H9 (cell line): ENCODE measurements at regions not wholly inside any gene's neighbourhood (a gene's known extent, or its start where the extent isn't known, plus 50 kb on each side); places are given as distances from the start of the nearest gene placed in this dataset.

Experiments
- DNase-seq: peaks from one replicate; pipeline ENCODE4 v3.0.0-alpha.2; 2017
- H2AFZ ChIP-seq: one replicate; pipeline ENCODE4 v1.6.1; 2013; ENCODE audit warnings: mild to moderate bottlenecking, low read length, control low read depth, moderate library complexity
- H2AK5ac ChIP-seq: 2 replicates; pipeline ENCODE4 v1.6.1; 2013; ENCODE audit warnings: low read length, control low read depth, mixed read lengths; ENCODE audit not compliant: insufficient read length
- H2BK120ac ChIP-seq: one replicate; pipeline ENCODE4 v1.6.1; 2013; ENCODE audit warnings: low read depth, mild to moderate bottlenecking, low read length, control low read depth, inconsistent platforms; ENCODE audit not compliant: poor library complexity, severe bottlenecking
- H2BK12ac ChIP-seq: 2 replicates; pipeline ENCODE4 v1.6.1; 2013; ENCODE audit warnings: low read length, control low read depth, mixed read lengths, low read depth; ENCODE audit not compliant: insufficient read length
- H2BK15ac ChIP-seq: 2 replicates; pipeline ENCODE4 v1.6.1; 2013; ENCODE audit warnings: low read depth, low read length, control low read depth
- H2BK20ac ChIP-seq: one replicate; pipeline ENCODE4 v1.6.1; 2013; ENCODE audit warnings: low read depth, mild to moderate bottlenecking, low read length, control low read depth, inconsistent platforms; ENCODE audit not compliant: poor library complexity, severe bottlenecking
- H2BK5ac ChIP-seq: 2 replicates; pipeline ENCODE4 v1.6.1; 2013; ENCODE audit warnings: low read length, control low read depth, mixed read lengths; ENCODE audit not compliant: insufficient read length
- H3K14ac ChIP-seq: 2 replicates; pipeline ENCODE4 v1.6.1; 2013; ENCODE audit warnings: low read length, control low read depth; ENCODE audit not compliant: insufficient read depth
- H3K18ac ChIP-seq: 2 replicates; pipeline ENCODE4 v1.6.1; 2013; ENCODE audit warnings: low read depth, mild to moderate bottlenecking, mixed read lengths, low read length, control low read depth; ENCODE audit not compliant: insufficient read length
- H3K23ac ChIP-seq: 2 replicates; pipeline ENCODE4 v1.6.1; 2013; ENCODE audit warnings: low read length, control low read depth, mixed read lengths, low read depth; ENCODE audit not compliant: insufficient read length
- H3K23me2 ChIP-seq: 2 replicates; pipeline ENCODE4 v1.6.1; 2013; ENCODE audit warnings: low read depth, mild to moderate bottlenecking, mixed read lengths, low read length, control low read depth; ENCODE audit not compliant: insufficient read length, poor library complexity, severe bottlenecking
- H3K27ac ChIP-seq: 2 replicates; pipeline ENCODE4 v1.5.1; 2013; ENCODE audit warnings: low read length, control low read depth, mixed read lengths, low read depth; ENCODE audit not compliant: insufficient read length
- H3K27me3 ChIP-seq: 2 replicates; pipeline ENCODE4 v1.6.1; 2013; ENCODE audit warnings: low read length, control low read depth, inconsistent platforms; ENCODE audit not compliant: insufficient read depth
- H3K4ac ChIP-seq: 2 replicates; pipeline ENCODE4 v1.6.1; 2013; ENCODE audit warnings: low read depth, mild to moderate bottlenecking, control low read depth, inconsistent platforms, low read length, moderate library complexity
- H3K4me1 ChIP-seq: 2 replicates; pipeline ENCODE4 v1.6.1; 2013; ENCODE audit warnings: low read length, control low read depth, inconsistent platforms; ENCODE audit not compliant: insufficient read depth
- H3K4me2 ChIP-seq: 2 replicates; pipeline ENCODE4 v1.6.1; 2013; ENCODE audit warnings: low read length, control low read depth, mixed read lengths; ENCODE audit not compliant: insufficient read length, insufficient read depth
- H3K56ac ChIP-seq: 2 replicates; pipeline ENCODE4 v1.6.1; 2013; ENCODE audit warnings: low read depth, mild to moderate bottlenecking, mixed read lengths, low read length, control low read depth; ENCODE audit not compliant: insufficient read length
- H3K79me1 ChIP-seq: 2 replicates; pipeline ENCODE4 v1.6.1; 2013; ENCODE audit warnings: low read depth, mild to moderate bottlenecking, moderate library complexity, low read length, control low read depth, inconsistent platforms; ENCODE audit not compliant: insufficient read depth, poor library complexity, severe bottlenecking
- H3K79me2 ChIP-seq: 2 replicates; pipeline ENCODE4 v1.6.1; 2013; ENCODE audit warnings: low read length, control low read depth, inconsistent platforms; ENCODE audit not compliant: insufficient read depth
- H3K9ac ChIP-seq: 2 replicates; pipeline ENCODE4 v1.6.1; 2013; ENCODE audit warnings: low read length, control low read depth, mixed read lengths; ENCODE audit not compliant: insufficient read length; ENCODE audit errors: extremely low read depth
- H3K9me3 ChIP-seq: one replicate; pipeline ENCODE4 v1.6.1; 2013; ENCODE audit warnings: low read depth, low read length, inconsistent platforms; ENCODE audit not compliant: control insufficient read depth
- H3T11ph ChIP-seq: one replicate; pipeline ENCODE4 v1.6.1; 2013; ENCODE audit warnings: mild to moderate bottlenecking, low read length, control low read depth, inconsistent platforms
- H4K20me1 ChIP-seq: one replicate; pipeline ENCODE4 v1.6.1; 2013; ENCODE audit not compliant: control insufficient read depth, insufficient read length, insufficient read depth
- H4K5ac ChIP-seq: 2 replicates; pipeline ENCODE4 v1.6.1; 2013; ENCODE audit warnings: low read depth, mild to moderate bottlenecking, mixed read lengths, low read length, control low read depth; ENCODE audit not compliant: insufficient read length
- H4K8ac ChIP-seq: replicated peaks from 2 replicates; pipeline ENCODE4 v1.6.1; 2013; ENCODE audit warnings: low read length, control low read depth, mixed read lengths, low read depth; ENCODE audit not compliant: insufficient read length
- H4K91ac ChIP-seq: 2 replicates; pipeline ENCODE4 v1.6.1; 2013; ENCODE audit warnings: low read depth, mild to moderate bottlenecking, moderate library complexity, mixed read lengths, low read length, control low read depth; ENCODE audit not compliant: insufficient read length
- H3K27ac Mint-ChIP-seq, 3 experiments: 2 replicates in 2 of 3; 3 replicates in 1 of 3; pipeline ENCODE4 v1.8.0; 2020 to 2021; ENCODE audit warnings: mixed read lengths in 3 of 3, mild to moderate bottlenecking in 1 of 3, moderate library complexity in 1 of 3
- H3K27me3 Mint-ChIP-seq: 2 replicates; pipeline ENCODE4 v1.8.0; 2021; ENCODE audit warnings: low read depth, mild to moderate bottlenecking, moderate library complexity, mixed read lengths
- H3K36me3 Mint-ChIP-seq, 3 experiments: 2 replicates in 2 of 3; 3 replicates in 1 of 3; pipeline ENCODE4 v1.8.0; 2020 to 2021; ENCODE audit warnings: low read depth in 3 of 3, mixed read lengths in 3 of 3; ENCODE audit not compliant: insufficient read depth in 1 of 3
- H3K4me1 Mint-ChIP-seq, 2 experiments: 2 replicates each; pipeline ENCODE4 v1.8.0; 2020; ENCODE audit warnings: mixed read lengths in 2 of 2
- H3K4me3 Mint-ChIP-seq, 2 experiments: 2 replicates in 1 of 2; 3 replicates in 1 of 2; pipeline ENCODE4 v1.8.0; 2020 to 2021; ENCODE audit warnings: mild to moderate bottlenecking in 2 of 2, mixed read lengths in 2 of 2, moderate library complexity in 1 of 2
- H3K9me3 Mint-ChIP-seq, 2 experiments: 2 replicates in 1 of 2; 3 replicates in 1 of 2; pipeline ENCODE4 v1.8.0; 2020; ENCODE audit warnings: mild to moderate bottlenecking in 2 of 2, mixed read lengths in 2 of 2, moderate library complexity in 1 of 2
- TF ChIP-seq, protein P1 (sequence below): fragments of 200-600 bp; sonication (generic); conservative IDR thresholded peaks from 3 replicates; pipeline ENCODE4 v1.8.0; 2021; ENCODE audit warnings: antibody characterized with exemption, mild to moderate bottlenecking

- no peaks in the 10 kb centered on the region; a peak in 1 of 7 replicates for H3K36me3 Mint-ChIP-seq
- no peaks in the 10 kb centered on the region for H4K20me1 ChIP-seq
- no peak overlapping the region for H2BK5ac ChIP-seq
- no peak overlapping the region for H3K14ac ChIP-seq
- no peaks in the 10 kb centered on the region for H3K27me3 Mint-ChIP-seq
- no peaks in the 10 kb centered on the region for H3K4me1 Mint-ChIP-seq
- H2BK15ac ChIP-seq = no peak overlapping the region
- no peak overlapping the region for H3K23ac ChIP-seq
- H3T11ph ChIP-seq = no peak overlapping the region
- H3K4ac ChIP-seq = no peak overlapping the region
- no peaks in the 10 kb centered on the region for H3K4me1 ChIP-seq
- H3K79me1 ChIP-seq = no peaks in the 10 kb centered on the region
- no peak overlapping the region for H2AFZ ChIP-seq
- H2BK20ac ChIP-seq = no peak overlapping the region
- no peaks in the 10 kb centered on the region for H3K23me2 ChIP-seq
- no peak overlapping the region for H4K91ac ChIP-seq
- H3K27ac ChIP-seq = no peak overlapping the region
- no peak overlapping the region for H3K4me2 ChIP-seq
- H3K79me2 ChIP-seq = no peaks in the 10 kb centered on the region
- peaks cover 0 to 31% of the 10 kb centered on the region in 2 experiments; a peak in 2 of 5 replicates for H3K9me3 Mint-ChIP-seq
- H2BK12ac ChIP-seq = no peak overlapping the region
- no peak overlapping the region for H2AK5ac ChIP-seq
- no peak overlapping the region for H3K18ac ChIP-seq
- no peak overlapping the region for H3K27ac Mint-ChIP-seq
- H3K56ac ChIP-seq = no peak overlapping the region
- TF ChIP-seq, protein P1, sequence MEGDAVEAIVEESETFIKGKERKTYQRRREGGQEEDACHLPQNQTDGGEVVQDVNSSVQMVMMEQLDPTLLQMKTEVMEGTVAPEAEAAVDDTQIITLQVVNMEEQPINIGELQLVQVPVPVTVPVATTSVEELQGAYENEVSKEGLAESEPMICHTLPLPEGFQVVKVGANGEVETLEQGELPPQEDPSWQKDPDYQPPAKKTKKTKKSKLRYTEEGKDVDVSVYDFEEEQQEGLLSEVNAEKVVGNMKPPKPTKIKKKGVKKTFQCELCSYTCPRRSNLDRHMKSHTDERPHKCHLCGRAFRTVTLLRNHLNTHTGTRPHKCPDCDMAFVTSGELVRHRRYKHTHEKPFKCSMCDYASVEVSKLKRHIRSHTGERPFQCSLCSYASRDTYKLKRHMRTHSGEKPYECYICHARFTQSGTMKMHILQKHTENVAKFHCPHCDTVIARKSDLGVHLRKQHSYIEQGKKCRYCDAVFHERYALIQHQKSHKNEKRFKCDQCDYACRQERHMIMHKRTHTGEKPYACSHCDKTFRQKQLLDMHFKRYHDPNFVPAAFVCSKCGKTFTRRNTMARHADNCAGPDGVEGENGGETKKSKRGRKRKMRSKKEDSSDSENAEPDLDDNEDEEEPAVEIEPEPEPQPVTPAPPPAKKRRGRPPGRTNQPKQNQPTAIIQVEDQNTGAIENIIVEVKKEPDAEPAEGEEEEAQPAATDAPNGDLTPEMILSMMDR = no peak
- H2BK120ac ChIP-seq = no peak overlapping the region
- no peak overlapping the region for H3K4me3 Mint-ChIP-seq
- H4K5ac ChIP-seq = no peak overlapping the region
- no peak for DNase-seq
- no peak overlapping the region for H3K9ac ChIP-seq
- no peaks in the 10 kb centered on the region for H3K9me3 ChIP-seq
- no peak overlapping the region for H4K8ac ChIP-seq
- no peaks in the 10 kb centered on the region for H3K27me3 ChIP-seq
These were observed 370.2 kb downstream of the PPP1R3A start for GRCh38 chr7:113548561-113548960.
